ENCODE measurements at regions not wholly inside any gene's neighbourhood (a gene's known extent, or its start where the extent isn't known, plus 50 kb on each side); places are given as distances from the start of the nearest gene placed in this dataset.

DNA sequence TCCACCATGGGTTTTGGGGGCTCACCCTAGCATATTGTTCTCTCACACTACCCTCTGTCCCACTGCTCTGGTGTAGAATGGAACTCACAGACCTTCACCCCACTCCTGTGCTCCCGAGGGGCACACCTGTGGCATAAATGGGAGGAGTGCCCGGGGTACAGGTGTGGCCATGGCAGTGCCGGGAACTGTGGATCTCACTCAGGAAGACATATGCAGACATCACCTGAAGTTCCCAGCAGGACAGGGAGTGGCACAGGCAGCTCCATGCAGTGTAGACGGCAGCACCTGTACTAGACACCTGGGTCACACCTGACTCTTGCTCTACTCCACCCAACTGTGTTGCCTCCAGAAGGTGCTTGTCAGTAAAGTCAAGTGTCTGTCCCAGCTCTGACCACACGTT is 57.6 kb upstream of the MRPS22 start:
- no peak for DNase-seq

- DNase-seq, result no peak
Observed at GRCh38 chr3:139286825-139287224, 57.0 kb upstream of the MRPS22 start.

- DNase-seq, result no peak
Observed at GRCh38 chr3:139287557-139287956, 56.3 kb upstream of the MRPS22 start.

- no peak for DNase-seq
Observed at GRCh38 chr3:139288266-139288821, 55.5 kb upstream of the MRPS22 start.

DNA sequence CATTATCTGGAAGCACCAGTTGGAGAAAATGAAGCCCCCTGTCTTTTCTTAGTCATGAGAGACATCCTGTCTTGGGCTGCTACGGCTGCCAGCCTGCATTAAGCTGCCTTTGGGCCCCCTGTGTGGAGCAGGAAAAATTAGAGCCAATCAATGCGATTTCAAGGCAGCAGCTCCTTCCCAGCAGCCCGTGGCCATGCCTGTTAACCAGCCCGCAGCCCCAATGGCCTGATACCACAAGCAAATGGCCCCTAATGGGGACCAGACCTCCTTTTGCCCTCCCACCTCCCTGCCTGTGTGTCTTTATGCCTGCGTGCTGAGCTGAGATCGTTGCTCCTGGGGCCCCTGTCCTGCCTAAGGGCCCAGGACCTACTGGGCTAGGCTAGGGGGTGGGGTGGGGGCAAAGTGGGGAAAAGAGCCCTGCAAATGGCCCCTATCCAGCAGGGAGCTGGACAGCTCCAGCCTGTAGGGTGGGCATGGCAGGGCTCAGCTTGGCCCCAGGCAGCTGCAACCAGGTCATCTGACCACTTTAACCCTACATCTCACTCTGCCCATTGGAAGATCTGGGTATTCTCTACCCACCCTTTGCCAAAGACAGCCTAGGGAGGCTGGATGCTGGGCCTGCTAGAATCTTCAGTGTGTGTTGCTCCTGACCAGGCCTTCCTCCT is 53.8 kb upstream of the MRPS22 start:
- no peak for DNase-seq

DNA sequence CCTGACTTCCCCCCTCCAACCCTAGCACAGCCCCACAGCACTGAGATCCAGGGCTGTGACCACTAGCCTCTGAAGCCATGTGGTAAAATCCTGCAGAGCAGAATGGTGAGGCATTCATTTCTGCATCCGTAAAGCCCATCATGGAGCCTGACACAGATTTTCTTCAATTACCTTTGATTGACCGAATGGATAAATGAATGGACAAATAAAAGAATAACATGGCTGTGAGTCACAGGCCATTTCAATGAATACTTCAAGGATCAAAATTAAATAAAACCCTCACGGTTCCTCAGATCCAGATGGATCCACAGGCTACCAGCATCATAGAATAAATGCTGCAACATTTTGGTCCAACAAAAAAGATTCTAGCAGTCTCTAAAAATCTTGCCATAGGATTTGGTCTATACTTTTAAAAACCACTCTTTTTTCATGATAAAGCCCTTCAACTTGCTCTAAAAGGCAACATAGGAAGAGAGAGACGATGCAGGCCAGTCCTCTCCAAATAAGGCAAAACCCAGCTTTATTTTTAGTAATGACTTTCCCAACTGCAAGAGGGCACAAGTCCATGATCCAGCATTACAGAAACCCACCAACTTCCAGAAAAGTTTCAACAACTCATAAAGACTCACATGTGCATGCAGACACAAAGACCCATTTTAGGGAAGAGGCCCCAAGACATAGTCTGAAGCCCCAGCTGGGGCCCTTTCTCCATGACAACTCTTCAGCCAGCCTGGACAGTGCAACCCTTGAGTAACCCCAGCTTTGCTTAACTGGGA is 52.4 kb upstream of the MRPS22 start:
- no peak for DNase-seq

GRCh38 chr3:139292192-139292591 is 51.6 kb upstream of the MRPS22 start:
- DNase-seq, result no peak

- no peak for DNase-seq
Observed at GRCh38 chr3:139292711-139293664, 50.8 kb upstream of the MRPS22 start.

DNA sequence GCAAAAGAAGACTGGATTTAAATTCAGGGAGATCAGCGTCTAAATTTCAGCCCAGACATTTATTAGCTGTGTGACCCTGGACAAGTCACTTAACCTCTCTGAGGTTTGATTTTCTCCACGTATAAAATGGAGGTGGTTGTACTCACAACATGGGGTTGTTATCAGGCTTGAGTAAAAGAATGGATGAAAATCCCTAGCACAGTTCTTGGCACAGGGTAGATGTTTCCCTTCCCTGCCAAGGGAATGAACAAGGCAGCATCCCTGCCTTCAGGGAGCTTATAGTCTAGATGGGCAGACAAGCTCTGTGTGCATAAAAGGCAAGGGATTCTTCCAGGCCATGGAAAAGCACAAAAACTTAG is 50.2 kb upstream of the MRPS22 start:
- no peak for DNase-seq
